ENCODE measurements at regions not wholly inside any gene's neighbourhood (a gene's known extent, or its start where the extent isn't known, plus 50 kb on each side); places are given as distances from the start of the nearest gene placed in this dataset.

- no peak for DNase-seq
These were observed 211.5 kb downstream of the URI1 start for GRCh38 chr19:30153326-30154210.

GRCh38 chr19:30154410-30154809 lies 212.4 kb downstream of the URI1 start:
- DNase-seq, result no peak

GRCh38 chr19:30155381-30156200 lies 213.6 kb downstream of the URI1 start:
- no peak for DNase-seq

- DNase-seq, result no peak
These were observed 214.6 kb downstream of the URI1 start for GRCh38 chr19:30156646-30157045.

- no peak for DNase-seq
These were observed 213.9 kb upstream of the ZNF536 start for GRCh38 chr19:30158067-30158892.

- DNase-seq, result no peak
These were observed 213.3 kb upstream of the ZNF536 start for GRCh38 chr19:30158893-30159245.

- DNase-seq, result no peak
These were observed 212.5 kb upstream of the ZNF536 start for GRCh38 chr19:30159636-30160035.

- DNase-seq, result no peak
These were observed 211.8 kb upstream of the ZNF536 start for GRCh38 chr19:30160426-30160825.

GRCh38 chr19:30161021-30161655 lies 211.0 kb upstream of the ZNF536 start:
- no peak for DNase-seq

- no peak for DNase-seq
These were observed 210.4 kb upstream of the ZNF536 start for GRCh38 chr19:30161770-30162169.

- DNase-seq, result no peak
These were observed 209.5 kb upstream of the ZNF536 start for GRCh38 chr19:30162718-30163117.

GRCh38 chr19:30163663-30164062 lies 208.5 kb upstream of the ZNF536 start:
- DNase-seq, result no peak

- DNase-seq, result no peak
These were observed 206.9 kb upstream of the ZNF536 start for GRCh38 chr19:30165228-30165813.

GRCh38 chr19:30167206-30167868 lies 204.8 kb upstream of the ZNF536 start:
- DNase-seq, result no peak

GRCh38 chr19:30167976-30168635 lies 204.1 kb upstream of the ZNF536 start:
- no peak for DNase-seq

GRCh38 chr19:30168760-30169159 lies 203.4 kb upstream of the ZNF536 start:
- DNase-seq, result no peak

GRCh38 chr19:30169196-30169900 lies 202.8 kb upstream of the ZNF536 start:
- no peak for DNase-seq

- no peak for DNase-seq
These were observed 202.1 kb upstream of the ZNF536 start for GRCh38 chr19:30170081-30170480.

- no peak for DNase-seq
These were observed 201.6 kb upstream of the ZNF536 start for GRCh38 chr19:30170495-30171137.
